Stimulated activated naive CD8-positive, alpha-beta T cell treated with anti-CD3 and anti-CD28 coated beads, Interleukin-15, Interleukin-2, amounts not matched to agents 100 U/mL and 50 U/mL, for 24 hours (primary cell): ENCODE measurements at regions not wholly inside any gene's neighbourhood (a gene's known extent, or its start where the extent isn't known, plus 50 kb on each side); places are given as distances from the start of the nearest gene placed in this dataset.
"Not testable (repeated sequence)": the region's sequence is repeated elsewhere in the genome, so short reads cannot be mapped to it uniquely, and the experiment has no call there.

Experiments used
- ATAC-seq: fragments of 150-1000 bp; cut with Tn5 transposase; one replicate; pipeline ENCODE4 v1.10.0; 2021
- DNase-seq: peaks from one replicate; pipeline ENCODE4 v3.0.0; 2021

- ATAC-seq (no peak), DNase-seq (no peak)
Measured at GRCh38 chr7:153408360-153409335, 643.5 kb upstream of the DPP6 start.

GRCh38 chr7:153409567-153410342 is 642.4 kb upstream of the DPP6 start:
- DNase-seq, ATAC-seq: not testable (repeated sequence)

GRCh38 chr7:153410997-153411642 is 641.1 kb upstream of the DPP6 start:
- not testable (repeated sequence) for ATAC-seq, DNase-seq

- ATAC-seq, DNase-seq: not testable (repeated sequence)
Measured at GRCh38 chr7:153412114-153412823, 639.9 kb upstream of the DPP6 start.

- not testable (repeated sequence) for DNase-seq, ATAC-seq
Measured at GRCh38 chr7:153412824-153413198, 639.4 kb upstream of the DPP6 start.

- no peak for ATAC-seq
- DNase-seq = no peak
Measured at GRCh38 chr7:153413199-153413539, 639.0 kb upstream of the DPP6 start.

GRCh38 chr7:153413540-153414287 is 638.5 kb upstream of the DPP6 start:
- no peak for ATAC-seq

GRCh38 chr7:153414288-153414629 is 637.9 kb upstream of the DPP6 start:
- no peak for ATAC-seq
- no peak for DNase-seq

More at GRCh38 chr7:153413540-153414287, 638.5 kb upstream of the DPP6 start:
- DNase-seq = no peak

GRCh38 chr7:153415632-153416031 is 636.6 kb upstream of the DPP6 start:
- ATAC-seq = no peak
- DNase-seq = no peak

GRCh38 chr7:153422291-153423209 is 629.6 kb upstream of the DPP6 start:
- DNase-seq (no peak), ATAC-seq (no peak)

- ATAC-seq (no peak), DNase-seq (no peak)
Measured at GRCh38 chr7:153423210-153423590, 629.0 kb upstream of the DPP6 start.

- DNase-seq (no peak), ATAC-seq (no peak)
Measured at GRCh38 chr7:153430931-153431330, 621.3 kb upstream of the DPP6 start.

GRCh38 chr7:153432063-153432462 is 620.1 kb upstream of the DPP6 start:
- ATAC-seq (no peak), DNase-seq (no peak)

GRCh38 chr7:153433223-153433622 is 619.0 kb upstream of the DPP6 start:
- no peak for DNase-seq
- ATAC-seq = no peak

GRCh38 chr7:153440715-153441114 is 611.5 kb upstream of the DPP6 start:
- DNase-seq = no peak
- ATAC-seq = no peak

GRCh38 chr7:153443032-153443701 is 609.0 kb upstream of the DPP6 start:
- no peak for DNase-seq
- ATAC-seq = no peak

GRCh38 chr7:153444641-153445040 is 607.6 kb upstream of the DPP6 start:
- DNase-seq = no peak
- ATAC-seq = no peak

GRCh38 chr7:153445641-153446040 is 606.6 kb upstream of the DPP6 start:
- no peak for DNase-seq
- no peak for ATAC-seq

- ATAC-seq = no peak
- DNase-seq = no peak
Measured at GRCh38 chr7:153446490-153446889, 605.7 kb upstream of the DPP6 start.

GRCh38 chr7:153447011-153447410 is 605.2 kb upstream of the DPP6 start:
- no peak for DNase-seq
- no peak for ATAC-seq
